IgD-negative memory B cell (primary cell): ENCODE measurements at regions not wholly inside any gene's neighbourhood (a gene's known extent, or its start where the extent isn't known, plus 50 kb on each side); places are given as distances from the start of the nearest gene placed in this dataset.

Source experiments
- H3K27ac Mint-ChIP-seq, 3 donors: one replicate each; pipeline ENCODE4 v1.8.0; 2020 to 2022; ENCODE audit warnings: mild to moderate bottlenecking in 3 of 3, mixed read lengths in 3 of 3, moderate library complexity in 1 of 3
- H3K27me3 Mint-ChIP-seq: one replicate; pipeline ENCODE4 v1.8.0; 2021; ENCODE audit warnings: mixed read lengths
- H3K36me3 Mint-ChIP-seq: one replicate; pipeline ENCODE4 v1.8.0; 2020; ENCODE audit warnings: mild to moderate bottlenecking, mixed read lengths
- H3K4me1 Mint-ChIP-seq, 3 donors: one replicate each; pipeline ENCODE4 v1.8.0; 2020 to 2022; ENCODE audit warnings: mixed read lengths in 3 of 3, mild to moderate bottlenecking in 1 of 3
- H3K4me3 Mint-ChIP-seq, 4 donors: one replicate each; pipeline ENCODE4 v1.8.0; 2020 to 2022; ENCODE audit warnings: mild to moderate bottlenecking in 4 of 4, mixed read lengths in 4 of 4, moderate library complexity in 3 of 4
- H3K9me3 Mint-ChIP-seq, 3 donors: one replicate each; pipeline ENCODE4 v1.8.0; 2020 to 2021; ENCODE audit warnings: mixed read lengths in 3 of 3, mild to moderate bottlenecking in 1 of 3

- H3K9me3 Mint-ChIP-seq, result no peaks in the 10 kb centered on the region
- peaks cover 2% of the 10 kb centered on the region for H3K27me3 Mint-ChIP-seq
- H3K4me1 Mint-ChIP-seq, result no peaks in the 10 kb centered on the region
- H3K36me3 Mint-ChIP-seq, result no peaks in the 10 kb centered on the region
- no peak overlapping the region for H3K4me3 Mint-ChIP-seq
- no peak overlapping the region for H3K27ac Mint-ChIP-seq
Observed at GRCh38 chr1:185497177-185497576, 180.1 kb upstream of the IVNS1ABP start.

DNA sequence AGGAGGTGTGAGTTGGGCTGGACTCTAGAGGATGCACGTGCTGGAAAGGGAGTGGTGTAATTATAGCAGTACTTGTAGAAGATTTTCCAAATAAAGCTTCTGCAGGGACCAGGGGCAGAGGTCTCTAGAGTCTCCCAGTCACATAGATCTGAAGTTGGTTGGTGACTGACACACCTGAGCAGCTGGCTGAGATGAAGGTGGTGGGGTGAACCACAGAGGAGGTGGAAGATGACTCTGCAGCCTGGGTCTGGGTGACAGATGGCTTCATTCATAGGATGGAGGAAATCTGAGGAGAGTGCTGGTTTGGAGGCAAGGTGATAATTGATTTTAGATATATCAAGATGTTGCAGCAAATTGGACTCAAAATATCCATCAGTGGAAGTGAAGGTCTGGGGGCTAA lies 178.9 kb upstream of the IVNS1ABP start:
- Mint-ChIP-seq H3K36me3 (no peaks in the 10 kb centered on the region), H3K9me3 (no peaks in the 10 kb centered on the region), H3K4me3 (no peak overlapping the region), H3K27me3 (peaks cover 2% of the 10 kb centered on the region), H3K4me1 (no peaks in the 10 kb centered on the region), H3K27ac (no peak overlapping the region)

- no peak overlapping the region for H3K4me3 Mint-ChIP-seq
Observed at GRCh38 chr1:185495007-185495406, 178.0 kb upstream of the IVNS1ABP start.

GRCh38 chr1:185492089-185492825 lies 175.2 kb upstream of the IVNS1ABP start:
- no peak overlapping the region for H3K27ac Mint-ChIP-seq
- H3K27me3 Mint-ChIP-seq, result peaks cover 2% of the 10 kb centered on the region
- H3K9me3 Mint-ChIP-seq, result peaks cover 0 to 1% (median 0%) of the 10 kb centered on the region in 3 donors
- H3K36me3 Mint-ChIP-seq, result no peaks in the 10 kb centered on the region
- H3K4me3 Mint-ChIP-seq, result no peak overlapping the region
- peaks cover 0 to 6% (median 0%) of the 10 kb centered on the region in 3 donors for H3K4me1 Mint-ChIP-seq

More at GRCh38 chr1:185495007-185495406, 178.0 kb upstream of the IVNS1ABP start:
- no peaks in the 10 kb centered on the region for H3K4me1 Mint-ChIP-seq
- peaks cover 2% of the 10 kb centered on the region for H3K27me3 Mint-ChIP-seq
- H3K27ac Mint-ChIP-seq, result no peak overlapping the region
- H3K36me3 Mint-ChIP-seq, result no peaks in the 10 kb centered on the region
- no peaks in the 10 kb centered on the region for H3K9me3 Mint-ChIP-seq

DNA sequence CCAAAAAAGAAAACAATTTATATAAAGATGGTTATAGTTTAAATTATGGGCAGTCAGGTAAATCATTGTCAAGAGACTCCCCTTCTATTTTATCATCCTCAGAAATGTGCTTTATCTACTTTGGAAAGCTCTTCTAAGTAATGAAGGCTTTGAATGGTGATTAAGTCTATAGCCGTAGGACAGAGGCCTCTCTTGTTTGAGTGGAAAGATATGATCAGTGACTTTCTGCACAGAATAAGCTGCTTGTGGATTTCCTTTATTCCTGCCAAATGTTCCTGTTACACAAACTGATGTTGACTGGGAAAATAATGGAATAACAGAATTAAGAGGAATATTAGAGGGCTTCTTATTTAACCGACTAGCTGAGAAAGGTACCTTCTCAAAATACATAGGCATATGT lies 174.6 kb upstream of the IVNS1ABP start:
- no peak overlapping the region for H3K27ac Mint-ChIP-seq
- no peaks in the 10 kb centered on the region for H3K27me3 Mint-ChIP-seq
- no peaks in the 10 kb centered on the region for H3K36me3 Mint-ChIP-seq
- peaks cover 0 to 1% (median 0%) of the 10 kb centered on the region in 3 donors for H3K9me3 Mint-ChIP-seq
- peaks cover 0 to 6% (median 0%) of the 10 kb centered on the region in 3 donors for H3K4me1 Mint-ChIP-seq
- no peak overlapping the region for H3K4me3 Mint-ChIP-seq

GRCh38 chr1:185490924-185491323 lies 173.9 kb upstream of the IVNS1ABP start:
- peaks cover 1% of the 10 kb centered on the region for H3K36me3 Mint-ChIP-seq
- H3K9me3 Mint-ChIP-seq, result peaks cover 0 to 2% (median 1%) of the 10 kb centered on the region in 3 donors

GRCh38 chr1:185489406-185489805 lies 172.4 kb upstream of the IVNS1ABP start:
- H3K27ac Mint-ChIP-seq, result peak overlapping the region in 1 of 3 donors; percentile 4

More at GRCh38 chr1:185490924-185491323, 173.9 kb upstream of the IVNS1ABP start:
- Mint-ChIP-seq H3K27ac (no peak overlapping the region), H3K4me1 (peaks cover 0 to 6% (median 0%) of the 10 kb centered on the region in 3 donors), H3K4me3 (no peak overlapping the region), H3K27me3 (no peaks in the 10 kb centered on the region)

GRCh38 chr1:185488808-185489207 lies 171.8 kb upstream of the IVNS1ABP start:
- H3K9me3 Mint-ChIP-seq, result peaks cover 0 to 2% (median 1%) of the 10 kb centered on the region in 3 donors
- no peak overlapping the region for H3K27ac Mint-ChIP-seq
- H3K27me3 Mint-ChIP-seq, result no peaks in the 10 kb centered on the region
- H3K4me3 Mint-ChIP-seq, result no peak overlapping the region
- H3K36me3 Mint-ChIP-seq, result peaks cover 1% of the 10 kb centered on the region
- peaks cover 0 to 6% (median 0%) of the 10 kb centered on the region in 3 donors for H3K4me1 Mint-ChIP-seq

More at GRCh38 chr1:185489406-185489805, 172.4 kb upstream of the IVNS1ABP start:
- H3K27me3 Mint-ChIP-seq, result no peaks in the 10 kb centered on the region
- H3K4me3 Mint-ChIP-seq, result no peak overlapping the region
- H3K36me3 Mint-ChIP-seq, result peaks cover 1% of the 10 kb centered on the region
- H3K4me1 Mint-ChIP-seq, result peaks cover 0 to 6% (median 0%) of the 10 kb centered on the region in 3 donors
- peaks cover 0 to 2% (median 1%) of the 10 kb centered on the region in 3 donors for H3K9me3 Mint-ChIP-seq

- Mint-ChIP-seq H3K27me3 (no peaks in the 10 kb centered on the region), H3K4me1 (peaks cover 0 to 6% (median 0%) of the 10 kb centered on the region in 3 donors), H3K4me3 (peak overlapping the region in 1 of 4 donors; percentile 0), H3K9me3 (peaks cover 0 to 2% (median 1%) of the 10 kb centered on the region in 3 donors), H3K36me3 (peaks cover 1% of the 10 kb centered on the region), H3K27ac (no peak overlapping the region)
Observed at GRCh38 chr1:185487936-185488335, 170.9 kb upstream of the IVNS1ABP start.

GRCh38 chr1:185487026-185487425 lies 170.0 kb upstream of the IVNS1ABP start:
- Mint-ChIP-seq H3K4me1 (peaks cover 0 to 6% (median 0%) of the 10 kb centered on the region in 3 donors), H3K4me3 (no peak overlapping the region), H3K27me3 (no peaks in the 10 kb centered on the region), H3K9me3 (peaks cover 0 to 2% (median 1%) of the 10 kb centered on the region in 3 donors), H3K36me3 (peaks cover 1% of the 10 kb centered on the region), H3K27ac (no peak overlapping the region)

GRCh38 chr1:185486346-185486745 lies 169.3 kb upstream of the IVNS1ABP start:
- H3K9me3 Mint-ChIP-seq, result peaks cover 0 to 2% (median 1%) of the 10 kb centered on the region in 3 donors
- H3K27ac Mint-ChIP-seq, result no peak overlapping the region
- H3K27me3 Mint-ChIP-seq, result no peaks in the 10 kb centered on the region
- H3K4me1 Mint-ChIP-seq, result peaks cover 0 to 6% (median 0%) of the 10 kb centered on the region in 3 donors
- H3K4me3 Mint-ChIP-seq, result no peak overlapping the region
- H3K36me3 Mint-ChIP-seq, result peaks cover 1% of the 10 kb centered on the region

DNA sequence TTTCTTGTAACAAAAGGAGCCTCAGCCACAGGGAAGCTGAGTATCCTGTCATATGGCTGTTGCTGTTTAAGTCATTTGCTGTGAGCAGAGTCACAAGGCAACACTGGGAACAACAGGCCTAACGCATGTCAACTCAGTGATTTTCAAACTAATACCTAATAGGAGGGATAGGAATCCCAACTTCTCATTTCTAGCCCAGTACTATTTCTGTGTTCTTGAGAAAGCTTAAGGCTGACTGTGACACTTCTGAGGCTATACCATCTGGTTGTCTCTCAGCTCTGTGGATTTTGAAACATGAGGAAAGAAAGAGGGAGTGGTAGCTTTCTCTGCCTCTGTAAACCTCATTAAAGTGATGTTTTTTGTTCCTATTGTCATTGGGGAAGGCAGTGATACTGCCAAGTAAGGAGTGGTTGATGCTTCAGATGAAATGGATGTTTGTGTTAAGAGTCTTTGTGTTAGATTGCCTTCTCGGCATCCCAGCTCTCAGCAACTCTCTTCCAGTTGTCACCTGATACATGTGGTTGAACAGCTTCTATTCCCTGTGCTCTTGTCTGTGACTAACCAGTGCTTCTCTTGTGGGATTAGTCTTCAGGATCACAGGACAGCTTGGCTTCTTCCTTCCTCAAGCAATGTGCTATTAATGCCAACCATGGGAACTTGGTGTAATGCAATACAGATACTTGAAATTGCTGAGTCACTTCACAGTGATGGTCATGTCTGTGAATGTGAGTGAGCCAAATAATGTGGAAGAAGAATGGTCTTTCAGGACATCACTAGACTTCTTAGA lies 166.8 kb upstream of the IVNS1ABP start:
- Mint-ChIP-seq H3K4me3 (no peak overlapping the region), H3K9me3 (peaks cover 0 to 3% (median 2%) of the 10 kb centered on the region in 3 donors), H3K27ac (no peak overlapping the region), H3K36me3 (peaks cover 1% of the 10 kb centered on the region), H3K4me1 (peaks cover 0 to 4% (median 0%) of the 10 kb centered on the region in 3 donors), H3K27me3 (no peaks in the 10 kb centered on the region)

- Mint-ChIP-seq H3K9me3 (peaks cover 0 to 2% (median 2%) of the 10 kb centered on the region in 3 donors), H3K27ac (no peak overlapping the region), H3K36me3 (peaks cover 1% of the 10 kb centered on the region), H3K4me3 (no peak overlapping the region), H3K4me1 (peaks cover 0 to 4% (median 0%) of the 10 kb centered on the region in 3 donors), H3K27me3 (no peaks in the 10 kb centered on the region)
Observed at GRCh38 chr1:185483217-185483616, 166.2 kb upstream of the IVNS1ABP start.

- Mint-ChIP-seq H3K27ac (no peak overlapping the region), H3K4me1 (no peaks in the 10 kb centered on the region), H3K27me3 (no peaks in the 10 kb centered on the region), H3K9me3 (peaks cover 0 to 2% (median 0%) of the 10 kb centered on the region in 3 donors), H3K36me3 (no peaks in the 10 kb centered on the region), H3K4me3 (no peak overlapping the region)
Observed at GRCh38 chr1:185480545-185480944, 163.5 kb upstream of the IVNS1ABP start.

DNA sequence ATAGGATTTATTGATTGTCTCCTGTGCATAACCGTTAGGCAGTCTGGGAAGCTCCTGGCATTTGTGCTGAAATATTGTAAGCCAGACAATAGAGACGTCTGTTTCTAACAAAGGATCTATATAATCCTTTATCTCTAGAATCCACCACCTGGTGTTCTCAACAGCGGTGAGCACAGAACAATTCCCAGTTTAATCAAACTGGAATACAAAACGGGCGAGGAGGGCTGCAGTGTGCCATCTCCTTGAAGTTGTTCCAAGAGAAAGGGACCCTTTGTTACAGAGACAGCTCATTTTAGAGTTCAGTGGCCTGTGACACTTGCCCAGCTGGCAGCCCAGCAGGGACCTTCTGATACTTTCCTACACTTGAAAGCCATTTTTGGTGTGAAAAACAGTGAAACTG lies 162.8 kb upstream of the IVNS1ABP start:
- Mint-ChIP-seq H3K27me3 (no peaks in the 10 kb centered on the region), H3K4me1 (no peaks in the 10 kb centered on the region), H3K4me3 (no peak overlapping the region), H3K36me3 (no peaks in the 10 kb centered on the region), H3K27ac (no peak overlapping the region), H3K9me3 (peaks cover 0 to 2% (median 0%) of the 10 kb centered on the region in 3 donors)
